ENCODE measurements at regions not wholly inside any gene's neighbourhood (a gene's known extent, or its start where the extent isn't known, plus 50 kb on each side); places are given as distances from the start of the nearest gene placed in this dataset.

DNA sequence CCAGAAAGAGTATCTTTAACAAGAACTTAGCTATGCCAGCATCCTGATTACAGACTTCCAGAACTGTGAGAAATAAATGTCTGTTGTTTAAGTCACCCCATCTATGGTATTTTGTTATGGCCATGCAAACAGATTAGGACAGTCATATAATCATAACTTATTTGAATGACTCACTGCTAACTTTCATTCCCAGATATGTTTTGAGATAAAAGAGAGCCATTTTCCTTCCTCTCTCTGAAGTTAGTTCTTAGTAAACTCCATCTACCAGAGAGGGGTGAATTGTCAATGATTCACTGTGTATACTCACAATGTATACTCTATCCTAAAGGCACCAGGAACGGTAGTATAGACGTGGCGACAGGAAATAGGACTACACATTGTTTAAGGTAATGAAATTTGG is 179.4 kb upstream of the DPH6 start:
- no peak for DNase-seq (ENCODE audit: low spot score)

GRCh38 chr15:35727627-35728026 is 181.7 kb upstream of the DPH6 start:
- no peak for DNase-seq (ENCODE audit: low spot score)

- no peak for DNase-seq (ENCODE audit: low spot score)
These were observed 182.4 kb upstream of the DPH6 start for GRCh38 chr15:35728219-35728940.

- no peak for DNase-seq (ENCODE audit: low spot score)
These were observed 190.2 kb upstream of the DPH6 start for GRCh38 chr15:35736150-35736549.

DNA sequence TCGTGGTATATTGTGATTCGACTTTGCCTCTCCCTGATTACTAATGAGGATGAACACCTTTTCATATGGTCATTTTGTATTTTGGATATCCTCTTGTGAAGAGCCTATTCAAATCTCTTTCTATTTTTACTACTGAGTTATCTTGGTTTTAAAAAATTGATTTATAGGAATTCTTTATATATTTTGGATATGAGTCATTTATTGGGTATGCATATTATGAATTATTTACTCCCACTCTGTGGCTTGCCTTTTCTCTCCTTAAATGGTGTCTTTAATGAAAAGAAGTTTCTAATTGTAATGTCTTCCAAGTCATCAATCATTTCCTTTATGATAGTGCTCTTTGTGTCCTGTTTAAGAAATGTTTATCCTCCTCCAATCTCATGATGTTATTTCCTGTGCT is 191.5 kb upstream of the DPH6 start:
- DNase-seq (ENCODE audit: low spot score) = no peak

GRCh38 chr15:35738370-35738769 is 192.4 kb upstream of the DPH6 start:
- DNase-seq (ENCODE audit: low spot score) = no peak

- DNase-seq (ENCODE audit: low spot score) = no peak
These were observed 194.8 kb upstream of the DPH6 start for GRCh38 chr15:35740761-35741160.

- DNase-seq (ENCODE audit: low spot score) = no peak
These were observed 195.4 kb upstream of the DPH6 start for GRCh38 chr15:35741395-35741794.

DNA sequence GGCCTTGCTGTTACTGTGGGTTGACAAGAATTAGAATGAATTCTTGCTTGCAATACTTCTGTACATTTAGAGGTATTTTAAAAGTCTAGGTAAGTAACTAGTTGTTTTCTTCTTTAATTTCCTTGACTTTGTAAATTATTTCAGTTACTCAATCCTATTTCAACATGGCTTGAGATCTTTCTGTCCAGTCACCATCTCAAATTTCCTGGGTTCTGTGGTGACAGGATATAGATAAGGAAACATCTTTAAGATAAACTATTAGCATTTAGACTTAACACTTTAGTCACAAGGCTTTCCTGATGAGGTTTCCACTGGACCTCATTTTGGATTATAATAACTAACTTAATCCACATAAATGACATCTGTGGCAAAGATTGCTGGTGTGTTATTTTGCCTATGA is 195.9 kb upstream of the DPH6 start:
- DNase-seq (ENCODE audit: low spot score) = no peak

- no peak for DNase-seq (ENCODE audit: low spot score)
These were observed 197.4 kb upstream of the DPH6 start for GRCh38 chr15:35743321-35743720.

DNA sequence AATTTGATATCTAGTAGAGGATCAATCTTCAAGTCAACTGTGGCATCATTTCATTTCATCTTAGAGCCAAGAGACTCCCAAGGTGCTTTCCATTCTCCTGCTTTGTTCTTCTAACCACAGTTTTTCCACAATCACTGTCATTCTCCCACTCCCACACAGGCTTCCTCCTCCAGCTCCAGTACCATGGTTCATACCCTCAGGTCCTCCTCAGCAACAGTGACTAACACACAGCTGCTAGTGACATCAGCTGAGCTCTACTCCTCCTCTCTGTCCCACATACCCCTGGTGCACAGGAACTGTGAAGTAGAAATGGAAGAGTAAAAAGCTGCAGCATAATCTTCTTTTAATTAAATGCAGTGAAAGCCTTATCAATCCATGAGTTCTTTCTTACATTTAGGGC is 200.2 kb upstream of the DPH6 start:
- DNase-seq (ENCODE audit: low spot score) = no peak

DNA sequence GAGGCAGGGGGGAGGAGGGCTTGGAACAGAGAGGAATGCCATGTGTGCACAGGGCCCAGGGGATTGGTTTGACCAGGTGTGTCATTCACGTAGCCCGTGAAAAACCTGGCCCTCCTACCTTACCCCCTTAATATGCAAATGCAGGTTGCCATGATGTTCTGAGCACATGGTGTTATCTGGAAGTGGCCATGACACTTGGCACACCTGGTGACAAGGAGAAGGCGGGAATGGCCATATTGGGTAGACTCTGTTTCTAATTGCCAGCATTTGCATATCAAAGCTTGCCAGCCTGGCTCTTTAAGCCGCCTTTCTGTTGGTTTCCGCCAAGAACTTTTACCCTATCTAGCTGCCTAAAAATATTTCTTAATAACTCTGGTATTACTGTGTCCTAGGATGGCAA is 202.1 kb upstream of the DPH6 start:
- no peak for DNase-seq (ENCODE audit: low spot score)

- no peak for DNase-seq (ENCODE audit: low spot score)
These were observed 204.1 kb upstream of the DPH6 start for GRCh38 chr15:35750051-35750450.

- DNase-seq (ENCODE audit: low spot score) = peak; percentile 28
These were observed 205.6 kb upstream of the DPH6 start for GRCh38 chr15:35751413-35752133.

DNA sequence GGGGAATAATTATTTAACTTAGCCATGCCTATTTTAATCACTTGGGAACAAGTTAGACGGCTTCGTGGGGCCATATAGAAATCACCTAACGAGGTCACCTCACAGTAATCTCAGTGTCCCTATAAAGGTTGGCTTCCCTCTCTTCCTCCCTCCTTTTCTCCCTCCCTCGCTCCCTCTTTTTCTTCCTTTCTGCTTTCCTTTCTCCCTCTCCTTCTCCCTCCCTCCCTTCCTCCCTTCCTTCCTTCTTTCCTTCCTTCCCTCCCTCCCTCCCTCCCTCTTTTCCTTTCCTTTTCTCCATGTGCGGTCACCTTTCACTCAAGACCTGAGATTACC is 206.1 kb upstream of the DPH6 start:
- no peak for DNase-seq (ENCODE audit: low spot score)

DNA sequence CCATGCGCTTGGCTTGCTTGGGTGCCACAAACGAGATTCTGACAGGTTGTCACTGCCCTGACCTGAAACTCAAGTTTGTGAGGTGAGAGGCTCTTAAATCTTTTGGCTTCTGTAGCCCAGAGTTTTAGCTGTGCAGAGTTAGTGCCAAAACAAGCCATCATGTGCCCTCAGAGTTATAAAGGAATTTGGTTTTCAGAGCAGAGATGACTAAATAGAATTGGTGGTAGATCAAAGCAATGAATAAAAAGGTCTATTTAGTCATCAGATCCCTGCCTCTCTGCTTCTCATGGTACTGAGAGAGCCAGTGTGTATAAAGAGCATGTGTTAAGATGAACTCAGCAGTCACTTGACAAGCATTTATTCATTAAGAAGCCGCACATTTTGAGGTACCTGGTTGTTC is 207.5 kb upstream of the DPH6 start:
- no peak for DNase-seq (ENCODE audit: low spot score)

DNA sequence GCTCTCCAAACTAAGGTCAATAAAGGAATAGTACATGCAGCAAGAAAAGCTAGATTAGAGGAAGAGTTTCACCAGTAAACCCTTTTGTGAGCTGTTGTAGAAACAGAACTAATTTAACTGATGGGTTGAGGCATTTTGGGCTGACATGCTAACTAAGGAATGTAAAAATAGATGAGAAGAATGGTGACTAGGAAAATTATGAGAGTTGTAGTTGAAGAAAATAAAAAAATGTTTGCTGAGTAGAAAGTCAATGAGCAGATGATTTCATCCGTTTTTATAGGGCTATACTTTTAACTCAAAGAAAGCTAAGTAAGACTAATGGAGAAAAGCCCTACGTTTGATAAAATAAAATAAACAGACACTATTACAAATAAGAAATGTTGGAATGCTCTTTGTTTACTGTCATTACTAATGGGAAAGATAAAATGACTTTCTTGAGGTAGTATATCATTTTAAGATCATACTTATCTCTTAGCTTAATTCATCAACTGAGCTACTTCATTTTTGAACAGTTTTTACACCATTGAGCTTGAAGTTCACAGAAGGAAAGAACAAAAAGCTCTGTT is 209.4 kb upstream of the DPH6 start:
- DNase-seq (ENCODE audit: low spot score) = no peak

DNA sequence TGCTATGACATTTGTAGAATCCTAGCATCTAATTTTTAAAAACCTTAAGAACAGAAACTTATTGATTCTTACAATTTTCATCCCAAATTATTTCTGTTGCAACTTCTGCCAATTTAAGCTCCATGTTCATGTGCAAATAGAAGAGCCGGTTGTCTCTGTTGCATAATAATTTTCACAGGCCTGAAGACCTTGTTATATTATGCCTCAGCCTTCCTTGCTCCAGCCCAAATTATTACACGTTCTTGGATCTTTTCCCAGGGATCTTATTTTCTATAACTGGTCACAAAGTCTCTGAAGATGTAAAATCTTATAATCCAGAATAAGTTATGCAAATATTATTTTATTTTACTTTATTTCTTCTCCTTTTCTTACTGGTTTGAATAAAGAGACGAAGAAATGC is 210.7 kb upstream of the DPH6 start:
- DNase-seq (ENCODE audit: low spot score) = no peak

- DNase-seq (ENCODE audit: low spot score) = no peak
These were observed 211.4 kb upstream of the DPH6 start for GRCh38 chr15:35757361-35757760.

GRCh38 chr15:35757765-35758164 is 211.8 kb upstream of the DPH6 start:
- no peak for DNase-seq (ENCODE audit: low spot score)

DNA sequence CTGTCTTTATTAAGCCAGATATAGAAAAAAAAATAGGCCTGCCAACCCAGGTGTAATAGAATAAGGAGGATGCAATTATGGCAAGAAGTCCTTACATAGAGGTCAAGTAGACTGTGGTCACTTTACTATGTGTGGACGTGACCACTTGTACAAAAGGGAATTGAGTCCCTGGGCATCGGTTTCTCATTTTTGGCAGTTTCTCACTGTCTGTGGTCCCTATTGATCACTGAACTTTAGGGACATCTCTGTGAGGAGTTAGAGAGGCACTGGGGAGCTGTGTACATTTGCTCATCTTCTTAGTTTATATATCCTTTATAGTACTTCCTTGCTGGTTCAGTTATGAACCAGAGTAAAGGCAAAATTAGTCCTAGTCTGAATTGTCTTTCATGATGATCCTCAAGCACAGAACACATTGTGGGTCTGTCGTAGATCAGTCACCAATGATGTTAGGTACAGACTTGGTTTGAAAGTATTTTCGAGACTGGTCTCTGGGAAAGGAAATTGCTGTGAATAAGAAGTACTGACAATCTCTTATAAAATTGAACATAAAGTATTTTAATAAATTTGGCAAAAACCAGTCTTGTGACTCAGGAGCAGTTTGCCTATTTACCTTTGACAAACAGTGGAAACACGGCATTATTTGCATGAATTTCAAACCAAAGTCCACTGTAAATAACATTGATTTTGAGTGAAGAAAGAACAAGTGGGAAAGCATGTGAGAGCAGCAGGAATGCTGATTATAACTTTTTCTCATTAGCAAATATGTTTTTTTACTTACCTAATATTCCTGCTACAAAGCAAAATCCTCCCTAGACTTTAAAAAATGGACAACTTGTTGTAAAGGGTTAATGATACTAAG is 218.9 kb upstream of the DPH6 start:
- DNase-seq (ENCODE audit: low spot score) = no peak

- no peak for DNase-seq (ENCODE audit: low spot score)
These were observed 223.0 kb upstream of the DPH6 start for GRCh38 chr15:35768949-35769348.

DNA sequence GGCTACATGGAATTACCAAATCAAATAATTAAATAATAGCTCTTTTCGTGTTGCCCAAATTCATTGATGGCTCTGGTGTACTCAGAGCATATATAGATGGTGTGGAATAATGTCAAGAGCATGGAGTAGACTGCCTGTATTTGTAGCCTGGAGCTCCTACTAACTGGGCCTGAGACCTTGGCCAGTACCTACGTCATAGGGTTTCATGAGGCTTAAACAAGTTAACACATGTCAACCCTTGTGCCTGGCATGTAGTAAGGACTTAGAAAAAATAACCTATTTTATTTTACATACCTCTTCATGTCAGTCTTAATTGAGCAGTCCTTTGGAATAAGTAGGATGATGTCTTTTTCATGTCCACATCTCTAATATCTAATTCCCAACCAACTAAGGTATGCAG is 223.7 kb upstream of the DPH6 start:
- no peak for DNase-seq (ENCODE audit: low spot score)
